ENCODE measurements at regions not wholly inside any gene's neighbourhood (a gene's known extent, or its start where the extent isn't known, plus 50 kb on each side); places are given as distances from the start of the nearest gene placed in this dataset.

DNA sequence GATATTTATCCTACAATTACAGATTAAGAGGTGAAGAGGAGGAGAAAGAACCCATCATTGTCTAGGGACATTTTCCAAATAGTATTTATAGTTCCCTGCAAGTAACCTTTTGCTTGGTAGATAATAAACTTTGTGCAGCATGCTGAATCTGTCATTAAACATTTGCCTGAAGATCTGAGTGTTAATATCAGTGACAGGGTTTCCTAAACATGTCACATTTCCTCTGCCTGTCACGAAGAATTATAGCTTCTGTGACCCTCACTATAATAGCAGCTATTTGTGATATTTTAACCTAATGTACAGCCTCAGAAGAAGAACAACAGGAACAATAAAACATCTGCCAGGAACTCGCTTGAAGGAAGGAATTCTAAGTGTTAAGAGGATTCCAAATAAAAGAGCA, 350.3 kb downstream of the GXYLT1 start:
- TF ChIP-seq, protein P1, sequence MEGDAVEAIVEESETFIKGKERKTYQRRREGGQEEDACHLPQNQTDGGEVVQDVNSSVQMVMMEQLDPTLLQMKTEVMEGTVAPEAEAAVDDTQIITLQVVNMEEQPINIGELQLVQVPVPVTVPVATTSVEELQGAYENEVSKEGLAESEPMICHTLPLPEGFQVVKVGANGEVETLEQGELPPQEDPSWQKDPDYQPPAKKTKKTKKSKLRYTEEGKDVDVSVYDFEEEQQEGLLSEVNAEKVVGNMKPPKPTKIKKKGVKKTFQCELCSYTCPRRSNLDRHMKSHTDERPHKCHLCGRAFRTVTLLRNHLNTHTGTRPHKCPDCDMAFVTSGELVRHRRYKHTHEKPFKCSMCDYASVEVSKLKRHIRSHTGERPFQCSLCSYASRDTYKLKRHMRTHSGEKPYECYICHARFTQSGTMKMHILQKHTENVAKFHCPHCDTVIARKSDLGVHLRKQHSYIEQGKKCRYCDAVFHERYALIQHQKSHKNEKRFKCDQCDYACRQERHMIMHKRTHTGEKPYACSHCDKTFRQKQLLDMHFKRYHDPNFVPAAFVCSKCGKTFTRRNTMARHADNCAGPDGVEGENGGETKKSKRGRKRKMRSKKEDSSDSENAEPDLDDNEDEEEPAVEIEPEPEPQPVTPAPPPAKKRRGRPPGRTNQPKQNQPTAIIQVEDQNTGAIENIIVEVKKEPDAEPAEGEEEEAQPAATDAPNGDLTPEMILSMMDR (IDR thresholded peaks at IDR 0.05; ENCODE audit: insufficient read depth, low read length, poor library complexity, severe bottlenecking): no peak
- no peak for DNase-seq (ENCODE audit: extremely low read depth, insufficient read length)
- Histone ChIP-seq H3K4me3 (replicated peaks; ENCODE audit: low read depth, low read length) (no peak overlapping the region), H3K27me3 (replicated peaks; ENCODE audit: control insufficient read depth, insufficient read depth, low read length) (no peaks in the 10 kb centered on the region), H3K36me3 (ENCODE audit: control insufficient read depth, insufficient read depth, low read length) (no peaks in the 10 kb centered on the region)

DNA sequence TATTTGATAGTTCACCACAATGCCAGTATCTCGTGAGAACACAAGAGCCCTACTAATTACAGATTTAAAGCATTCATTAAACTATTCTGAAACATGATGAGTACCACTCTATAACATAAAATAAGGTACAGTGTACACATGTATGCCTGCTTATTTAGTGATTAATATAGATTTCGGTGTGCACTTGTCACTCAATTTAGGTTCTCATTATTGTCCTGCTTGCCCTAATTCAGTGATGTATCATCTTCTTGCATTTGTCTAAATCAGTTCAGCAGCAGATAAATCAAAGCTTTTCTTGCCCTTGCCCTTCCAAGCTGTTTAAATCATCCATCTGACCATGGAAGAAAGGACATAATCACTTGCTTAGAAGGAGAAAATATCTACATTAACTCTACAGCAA, 359.7 kb downstream of the GXYLT1 start:
- Histone ChIP-seq H3K27me3 (replicated peaks; ENCODE audit: control insufficient read depth, insufficient read depth, low read length) (no peaks in the 10 kb centered on the region), H3K36me3 (ENCODE audit: control insufficient read depth, insufficient read depth, low read length) (no peaks in the 10 kb centered on the region), H3K4me3 (replicated peaks; ENCODE audit: low read depth, low read length) (no peak overlapping the region)
- no peak for DNase-seq (ENCODE audit: extremely low read depth, insufficient read length)
- TF ChIP-seq, protein P1 (IDR thresholded peaks at IDR 0.05; ENCODE audit: insufficient read depth, low read length, poor library complexity, severe bottlenecking): no peak

DNA sequence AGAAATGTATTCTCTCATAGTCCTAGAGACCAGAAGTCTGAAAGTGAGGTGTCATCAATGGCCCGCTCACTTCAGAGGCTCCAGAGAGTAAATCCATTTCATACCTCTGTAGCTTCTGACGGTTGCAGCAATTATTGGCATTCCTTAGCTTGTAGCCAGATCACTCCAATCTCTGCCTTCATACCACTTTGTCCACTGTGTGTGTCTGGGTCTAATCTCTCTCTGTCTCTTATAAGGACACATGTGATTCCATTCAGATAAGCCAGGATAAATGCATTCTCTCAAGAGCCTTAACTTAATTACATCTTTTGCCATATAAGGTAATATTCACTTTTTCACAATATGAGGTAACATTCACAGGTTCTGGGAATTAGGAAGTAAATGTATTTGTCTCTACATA, 365.7 kb downstream of the GXYLT1 start:
- DNase-seq (ENCODE audit: extremely low read depth, insufficient read length): no peak
- Histone ChIP-seq H3K4me3 (replicated peaks; ENCODE audit: low read depth, low read length) (no peak overlapping the region), H3K27me3 (replicated peaks; ENCODE audit: control insufficient read depth, insufficient read depth, low read length) (no peaks in the 10 kb centered on the region), H3K36me3 (ENCODE audit: control insufficient read depth, insufficient read depth, low read length) (no peaks in the 10 kb centered on the region)
- TF ChIP-seq, protein P1 (IDR thresholded peaks at IDR 0.05; ENCODE audit: insufficient read depth, low read length, poor library complexity, severe bottlenecking): no peak

DNA sequence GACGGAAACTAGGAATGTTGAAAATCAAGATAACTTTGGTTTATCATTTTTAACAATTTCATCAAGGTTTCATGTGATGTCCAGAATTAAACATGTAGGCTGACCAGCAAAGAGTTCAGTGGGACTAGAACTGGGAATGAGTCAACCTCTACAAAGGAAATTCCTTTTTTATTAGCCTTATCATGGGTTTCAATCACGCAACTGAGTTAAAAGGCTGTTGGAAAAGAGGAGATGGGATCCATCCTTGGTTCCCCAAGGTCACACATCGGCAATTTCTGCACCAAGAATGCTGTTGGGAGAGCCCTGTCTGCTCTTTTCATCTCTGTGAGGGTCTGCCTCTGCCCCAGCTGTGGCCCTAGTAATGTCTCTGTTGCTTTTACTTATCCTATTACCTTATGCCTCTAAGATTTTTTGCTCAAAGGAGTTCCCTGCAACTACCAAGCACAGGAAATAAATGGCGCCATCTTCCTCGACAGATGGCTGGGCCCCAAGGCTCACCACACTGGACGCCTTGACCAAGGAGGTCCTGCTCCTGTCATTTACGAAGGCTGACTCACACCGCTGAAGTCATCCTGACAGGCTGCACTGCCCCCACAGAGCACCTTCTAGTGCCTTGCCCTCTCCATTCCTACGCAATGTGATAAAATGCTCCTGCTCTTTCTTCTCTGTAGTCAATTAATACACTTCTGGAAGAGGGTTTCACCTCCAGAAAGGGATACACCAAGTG, 367.4 kb downstream of the GXYLT1 start:
- H3K36me3 ChIP-seq (ENCODE audit: control insufficient read depth, insufficient read depth, low read length): no peaks in the 10 kb centered on the region
- TF ChIP-seq, protein P1 (IDR thresholded peaks at IDR 0.05; ENCODE audit: insufficient read depth, low read length, poor library complexity, severe bottlenecking): no peak
- DNase-seq (ENCODE audit: extremely low read depth, insufficient read length): no peak
- no peak overlapping the region for H3K4me3 ChIP-seq (replicated peaks; ENCODE audit: low read depth, low read length)
- no peaks in the 10 kb centered on the region for H3K27me3 ChIP-seq (replicated peaks; ENCODE audit: control insufficient read depth, insufficient read depth, low read length)

DNA sequence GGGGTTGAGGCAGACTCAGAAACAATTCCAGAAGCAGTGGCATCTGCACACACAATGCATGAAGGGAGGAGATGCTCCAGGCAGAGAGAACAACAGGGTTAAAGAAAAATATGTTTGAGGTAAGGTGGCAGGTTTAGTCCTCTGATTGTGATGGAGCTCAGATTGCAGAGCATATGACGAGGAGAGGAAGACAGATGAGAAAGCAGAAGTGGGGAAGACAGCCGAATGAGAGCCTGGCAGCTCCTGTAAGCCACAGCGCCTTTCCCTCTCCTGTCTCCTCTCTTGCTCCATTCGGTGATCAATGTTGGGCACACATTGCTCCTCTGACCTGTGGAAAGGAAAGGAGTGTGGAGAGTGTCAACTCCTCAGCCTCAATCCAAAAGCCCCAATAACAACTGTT, 372.2 kb downstream of the GXYLT1 start:
- no peak for DNase-seq (ENCODE audit: extremely low read depth, insufficient read length)
- Histone ChIP-seq H3K4me3 (replicated peaks; ENCODE audit: low read depth, low read length) (no peak overlapping the region), H3K27me3 (replicated peaks; ENCODE audit: control insufficient read depth, insufficient read depth, low read length) (no peaks in the 10 kb centered on the region)

More for the DNA sequence above, 372.2 kb downstream of the GXYLT1 start:
- H3K36me3 ChIP-seq (ENCODE audit: control insufficient read depth, insufficient read depth, low read length): no peaks in the 10 kb centered on the region
- TF ChIP-seq, protein P1 (IDR thresholded peaks at IDR 0.05; ENCODE audit: insufficient read depth, low read length, poor library complexity, severe bottlenecking): no peak
